HG03439 (cell line): ENCODE measurements at regions not wholly inside any gene's neighbourhood (a gene's known extent, or its start where the extent isn't known, plus 50 kb on each side); places are given as distances from the start of the nearest gene placed in this dataset.
A peak's percentile ranks its signal among the peaks of the same experiment; 100 is the strongest.

Experiments used
- ATAC-seq: cut with Tn5 transposase; IDR thresholded peaks from one replicate; pipeline ENCODE4 v1.9.1; 2021; ENCODE audit warnings: mild to moderate bottlenecking, moderate library complexity; ENCODE audit not compliant: unreplicated experiment

- no peak for ATAC-seq
Observed at GRCh38 chrX:15985937-15986336, 131.3 kb upstream of the AP1S2 start.

- ATAC-seq = no peak
Observed at GRCh38 chrX:15983034-15983433, 128.4 kb upstream of the AP1S2 start.

DNA sequence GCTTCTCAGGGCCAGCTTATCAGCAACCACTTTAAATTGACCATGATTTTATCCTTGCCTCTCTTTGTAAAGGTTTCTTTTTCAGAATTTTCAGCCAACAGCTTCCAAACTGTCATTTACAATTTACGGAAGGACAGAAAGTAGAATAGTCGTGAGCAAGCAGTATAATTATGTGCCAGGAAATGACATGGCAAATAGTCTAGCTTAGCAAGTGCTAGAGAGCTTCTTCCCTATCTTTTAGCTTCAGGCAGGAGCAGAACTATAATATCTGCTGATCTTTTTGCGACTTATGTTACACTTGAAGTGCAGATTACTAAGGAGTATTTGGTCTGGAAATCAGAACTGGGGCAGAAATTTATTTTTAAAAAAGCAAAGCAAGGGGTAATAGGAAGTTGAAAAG is 123.0 kb upstream of the AP1S2 start:
- no peak for ATAC-seq

DNA sequence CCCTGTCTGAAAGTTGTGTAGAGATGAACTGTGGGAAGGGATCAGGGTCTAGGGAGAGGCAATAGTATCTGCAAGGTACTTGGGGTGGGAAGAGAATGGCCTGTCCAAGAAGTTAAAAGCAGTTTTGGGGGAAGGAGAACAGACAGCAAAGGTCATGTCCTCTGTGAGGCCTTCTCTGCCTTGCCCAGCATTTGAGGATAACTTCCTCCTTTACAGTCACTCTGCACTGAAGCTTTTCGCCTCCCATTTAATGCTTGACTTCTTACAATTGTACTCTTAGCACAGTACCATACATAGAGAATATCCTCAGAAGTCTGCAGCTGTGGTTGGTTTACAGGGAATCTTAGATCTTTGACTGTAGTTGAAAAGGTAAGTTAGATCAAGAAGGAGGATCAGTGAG is 121.8 kb upstream of the AP1S2 start:
- no peak for ATAC-seq

GRCh38 chrX:15973946-15974345 is 119.3 kb upstream of the AP1S2 start:
- ATAC-seq = no peak

DNA sequence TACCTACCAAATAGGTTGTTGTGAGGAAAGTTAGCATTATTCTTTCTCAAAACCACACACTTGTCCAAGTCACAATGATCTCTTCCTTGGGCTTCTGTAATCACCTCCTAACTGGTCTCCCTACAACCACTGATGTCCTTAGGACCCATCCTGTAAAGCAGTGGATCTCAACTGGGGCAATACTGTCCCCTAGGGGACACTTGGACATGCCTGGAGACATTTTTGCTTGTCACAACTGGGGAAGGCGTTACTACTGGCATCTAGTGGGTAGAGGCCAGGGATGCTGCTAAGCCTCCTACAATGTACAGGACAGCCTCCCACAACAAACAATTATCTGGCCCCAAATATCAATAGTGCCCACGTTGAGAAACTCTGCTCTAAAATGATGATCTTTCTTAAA is 118.7 kb upstream of the AP1S2 start:
- peak; percentile 59 for ATAC-seq

DNA sequence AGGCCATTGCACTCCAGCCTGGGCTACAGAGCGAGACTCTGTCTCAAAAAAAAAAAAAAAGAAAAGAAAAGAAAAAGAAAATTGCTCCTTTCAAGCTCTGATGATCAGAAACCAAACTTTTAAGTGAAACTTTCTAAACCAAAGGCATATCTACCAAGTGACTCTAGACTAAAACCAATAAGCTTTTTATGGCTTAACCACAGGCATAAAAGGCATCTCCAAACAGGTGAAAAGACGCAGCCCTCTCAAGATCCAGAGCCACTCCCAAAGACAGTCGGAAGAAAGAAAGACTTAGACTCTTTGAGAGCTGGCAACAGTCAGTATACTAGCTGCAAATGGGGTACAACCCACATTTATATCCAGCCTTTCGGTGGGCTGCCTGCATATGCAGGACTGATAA is 117.1 kb upstream of the AP1S2 start:
- ATAC-seq = no peak

- ATAC-seq = no peak
Observed at GRCh38 chrX:15963858-15964257, 109.2 kb upstream of the AP1S2 start.

- ATAC-seq = no peak
Observed at GRCh38 chrX:15960237-15960636, 105.6 kb upstream of the AP1S2 start.

- no peak for ATAC-seq
Observed at GRCh38 chrX:15956681-15957080, 102.1 kb upstream of the AP1S2 start.

DNA sequence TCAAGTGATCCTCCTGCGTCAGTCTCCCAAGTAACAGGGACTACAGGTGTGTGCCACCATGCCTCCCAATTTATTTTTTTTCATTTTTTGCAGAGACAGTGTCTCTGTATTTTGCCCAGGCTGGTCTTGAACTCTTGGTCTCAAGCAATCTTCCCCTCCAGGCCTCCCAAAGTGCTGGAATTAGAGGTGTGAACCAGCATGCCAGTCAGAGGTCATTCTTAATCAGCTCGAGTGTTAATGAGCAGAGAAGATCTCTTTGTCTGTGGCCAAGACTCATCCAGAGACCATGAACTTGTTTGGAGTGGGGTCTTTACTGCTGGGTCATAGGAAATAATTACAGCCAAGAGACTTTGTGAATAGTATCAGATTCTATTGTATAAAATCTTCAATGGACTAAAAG is 99.2 kb upstream of the AP1S2 start:
- no peak for ATAC-seq

GRCh38 chrX:15952212-15952611 is 97.6 kb upstream of the AP1S2 start:
- ATAC-seq = no peak

DNA sequence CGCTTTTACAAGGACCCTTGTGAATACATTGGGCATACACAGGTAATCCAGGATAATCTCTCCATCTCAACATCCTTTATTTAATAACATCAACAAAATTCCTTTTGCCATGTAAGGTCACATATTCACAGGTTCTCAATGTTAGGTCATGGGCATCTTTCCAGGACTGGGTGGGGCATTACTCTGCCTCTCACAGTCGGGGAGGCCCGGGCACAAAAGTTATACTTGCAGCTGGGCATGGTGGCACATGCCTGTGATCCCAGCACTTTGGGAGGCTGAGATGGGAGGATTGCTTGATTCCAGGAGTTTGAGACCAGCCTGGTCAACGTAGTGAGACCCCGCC is 93.7 kb upstream of the AP1S2 start:
- no peak for ATAC-seq

DNA sequence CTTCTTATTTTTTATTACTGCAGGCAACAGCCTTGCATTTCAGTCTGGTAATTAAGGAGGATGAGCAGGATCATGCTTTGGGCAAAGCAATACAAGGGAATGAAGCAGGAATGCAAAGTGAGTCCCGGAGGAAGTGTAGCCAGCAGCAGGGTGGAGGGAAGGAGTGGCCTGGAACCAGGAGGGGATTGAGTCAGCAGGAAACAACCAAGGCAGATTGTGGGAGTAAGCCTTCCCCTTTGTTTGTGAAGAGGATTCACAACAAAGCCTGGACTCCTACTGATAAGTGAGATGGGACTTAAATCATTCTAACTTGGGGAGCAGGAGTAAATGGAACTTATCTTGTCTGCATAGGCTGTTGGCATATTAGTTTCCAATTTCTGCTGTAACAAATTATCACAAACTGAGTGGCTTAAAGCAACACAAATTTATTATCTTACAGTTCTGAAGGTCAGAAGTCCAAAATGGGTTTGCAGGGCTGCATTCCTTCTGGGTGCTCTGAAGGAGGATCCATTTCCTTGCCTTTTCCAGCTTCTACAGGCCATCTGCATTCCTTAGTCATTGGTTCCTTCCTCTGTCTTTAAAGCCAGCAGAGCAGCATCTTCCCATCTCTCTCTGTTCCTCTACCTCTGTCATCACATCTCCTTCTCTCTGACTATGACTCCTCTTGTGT is 93.2 kb upstream of the AP1S2 start:
- no peak for ATAC-seq

GRCh38 chrX:15946783-15947580 is 92.4 kb upstream of the AP1S2 start:
- ATAC-seq = no peak

GRCh38 chrX:15943391-15943790 is 88.8 kb upstream of the AP1S2 start:
- ATAC-seq = no peak

DNA sequence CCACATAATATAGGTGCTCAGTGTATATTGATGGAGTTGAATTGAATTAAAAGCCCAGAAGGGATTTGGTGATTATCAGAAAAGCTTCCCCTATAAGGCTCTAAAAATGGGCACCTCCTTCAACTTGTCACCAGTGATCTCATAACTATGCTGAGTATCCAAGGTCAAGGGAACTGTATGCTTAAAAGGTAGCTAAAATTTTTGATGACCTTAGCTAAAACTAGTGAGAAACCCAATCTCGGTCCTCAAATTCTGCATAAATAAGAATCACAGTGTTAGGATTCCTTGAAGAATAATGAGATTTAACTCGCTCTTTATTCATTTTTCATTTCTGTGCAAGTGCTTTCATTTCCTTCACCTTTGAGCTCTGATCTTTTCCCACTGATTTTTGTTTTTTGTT is 87.7 kb upstream of the AP1S2 start:
- no peak for ATAC-seq

GRCh38 chrX:15939737-15940136 is 85.1 kb upstream of the AP1S2 start:
- ATAC-seq = no peak

- no peak for ATAC-seq
Observed at GRCh38 chrX:15938072-15938471, 83.5 kb upstream of the AP1S2 start.

GRCh38 chrX:15931362-15931761 is 76.7 kb upstream of the AP1S2 start:
- no peak for ATAC-seq

- ATAC-seq = no peak
Observed at GRCh38 chrX:15930585-15930984, 76.0 kb upstream of the AP1S2 start.

DNA sequence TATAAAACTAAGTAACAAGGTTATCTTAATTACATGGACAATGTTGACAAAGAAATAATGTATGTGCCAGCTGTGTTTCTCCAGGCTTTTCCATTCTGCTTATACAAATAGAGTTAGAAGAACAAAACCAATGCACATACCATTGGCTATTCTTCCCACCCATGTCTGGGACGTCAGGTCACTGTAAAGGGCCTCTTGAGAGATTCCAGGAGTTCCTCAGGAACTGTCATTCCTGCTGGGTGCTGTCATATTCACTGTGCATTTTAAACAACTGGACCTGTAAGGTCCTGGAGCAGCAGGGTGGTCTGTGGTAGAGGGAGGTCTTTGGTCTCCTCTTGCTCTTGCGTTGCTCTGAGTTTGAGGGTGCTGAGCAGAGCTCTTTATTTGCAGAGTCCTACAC is 74.6 kb upstream of the AP1S2 start:
- no peak for ATAC-seq

DNA sequence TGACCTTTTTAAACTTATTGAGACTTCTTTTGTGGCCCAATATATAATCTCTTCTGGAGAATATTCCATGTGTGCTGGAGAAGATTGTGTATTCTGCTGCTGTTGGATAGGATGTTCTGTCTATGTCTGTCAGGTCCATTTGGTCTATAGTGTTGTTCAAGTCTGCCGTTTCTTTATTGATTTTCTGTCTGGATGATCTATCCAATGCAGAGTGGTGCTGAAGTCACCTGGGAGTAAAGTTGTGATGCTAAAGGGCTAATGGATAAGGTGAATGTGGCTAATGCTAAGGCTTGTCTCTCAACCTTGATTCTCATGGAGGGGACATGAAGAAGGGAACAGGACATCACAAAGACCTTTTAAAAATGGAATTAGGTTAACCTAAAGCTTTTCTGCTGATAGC is 72.0 kb upstream of the AP1S2 start:
- no peak for ATAC-seq
